Panc1 (cell line): ENCODE measurements at regions not wholly inside any gene's neighbourhood (a gene's known extent, or its start where the extent isn't known, plus 50 kb on each side); places are given as distances from the start of the nearest gene placed in this dataset.

Experiments
- ATAC-seq: fragments of 200-7000 bp; cut with Tn5 transposase; 2 replicates; pipeline ENCODE4 v1.9.1; 2020; ENCODE audit warnings: mild to moderate bottlenecking, moderate library complexity
- BruUV-seq: library from RNA; stranded (reverse); fragments of 400-500 nt; replicated peaks from 2 replicates; lab custom pipeline; 2021; lab: Mats Ljungman, UMichigan
- CTCF ChIA-PET: fragments of 300-600 bp; sonication (Branson Sonifier 250); formaldehyde crosslinking; loops from one replicate; lab custom pipeline; 2022; ENCODE audit warnings: antibody characterized with exemption; lab: Charles Lee
- POLR2A ChIA-PET: fragments of 300-600 bp; sonication (Branson Sonifier 250); formaldehyde crosslinking; loops from one replicate; lab custom pipeline; 2022; ENCODE audit warnings: antibody characterized with exemption; lab: Charles Lee
- DNase-seq: peaks from one replicate; pipeline ENCODE4 v3.0.0-alpha.2; 2010; ENCODE audit warnings: low read depth, low spot score
- H3K27ac ChIP-seq: 2 replicates; pipeline ENCODE4 v1.5.1; 2011; ENCODE audit warnings: mild to moderate bottlenecking, low read length, inconsistent platforms
- H3K27me3 ChIP-seq: fragments of 200-500 bp; sonication (Bioruptor generic); 2 replicates; pipeline ENCODE4 v1.6.0; 2014; ENCODE audit warnings: low read length, inconsistent platforms; ENCODE audit not compliant: control insufficient read depth, insufficient read depth
- H3K36me3 ChIP-seq: fragments of 200-500 bp; sonication (Bioruptor generic); 2 replicates; pipeline ENCODE4 v1.5.1; 2014; ENCODE audit warnings: inconsistent platforms, mild to moderate bottlenecking, low read length, moderate library complexity; ENCODE audit not compliant: control insufficient read depth, insufficient read depth
- H3K4me1 ChIP-seq: 2 replicates; pipeline ENCODE4 v1.5.1; 2011; ENCODE audit warnings: inconsistent platforms, mild to moderate bottlenecking, low read length, moderate library complexity; ENCODE audit not compliant: control insufficient read depth, insufficient read depth
- H3K4me3 ChIP-seq, 2 experiments: 2 replicates each; pipeline ENCODE4 v1.5.1; 2011 to 2012; ENCODE audit warnings: low read depth in 2 of 2, low read length in 2 of 2, mild to moderate bottlenecking in 2 of 2, inconsistent platforms in 1 of 2, moderate library complexity in 1 of 2
- H3K9me3 ChIP-seq: fragments of 200-500 bp; sonication (Bioruptor generic); 2 replicates; pipeline ENCODE4 v1.5.1; 2014; ENCODE audit warnings: low read depth, mild to moderate bottlenecking, inconsistent platforms, low read length, moderate library complexity; ENCODE audit not compliant: control insufficient read depth, insufficient read depth
- POLR2AphosphoS5 ChIP-seq: IDR thresholded peaks from 2 replicates; pipeline ENCODE4 v1.6.1; 2012; ENCODE audit warnings: mild to moderate bottlenecking, low read depth, low read length, moderate library complexity
- SIN3A ChIP-seq: IDR thresholded peaks from 2 replicates; pipeline ENCODE4 v1.6.1; 2012; ENCODE audit warnings: low read depth, mild to moderate bottlenecking, low read length, moderate library complexity, borderline replicate concordance; ENCODE audit not compliant: insufficient read depth
- TCF7L2 ChIP-seq: IDR thresholded peaks from 2 replicates; pipeline ENCODE4 v1.6.1; 2011; ENCODE audit warnings: mild to moderate bottlenecking, low read depth, low read length, inconsistent platforms
- in situ Hi-C: cut with HindIII; loops from 2 replicates; pipeline ENCODE4 v1.10.0; 2016; ENCODE audit warnings: low sequenced_read_pairs, low pct_unique_long_range_greater_than_20kb
- intact Hi-C: fragments of 100-400 bp; cut with micrococcal nuclease; formaldehyde crosslinking; loops from one replicate; pipeline ENCODE4 v1.10.0; 2022; ENCODE audit not compliant: unreplicated experiment
- TF ChIP-seq, protein P1 (sequence below), 2 experiments: IDR thresholded peaks; 2 replicates each; pipeline ENCODE4 v1.6.1; 2011 to 2012; ENCODE audit warnings: low read depth in 2 of 2, control low read depth in 1 of 2, low read length in 1 of 2, mild to moderate bottlenecking in 1 of 2, moderate library complexity in 1 of 2; ENCODE audit not compliant: insufficient read depth in 1 of 2
- TF ChIP-seq, protein P2 (sequence below): fragments of 450-650 bp; IDR thresholded peaks from 2 replicates; pipeline ENCODE4 v1.5.1; 2017; ENCODE audit warnings: mild to moderate bottlenecking

GRCh38 chr10:28120795-28121194, 121.9 kb upstream of the ODAD2 start:
- ChIA-PET POLR2A (no interaction called here), CTCF (no interaction called here)
- DNase-seq (no peak), ATAC-seq (no peak)
- Histone ChIP-seq H3K4me3 (no peak overlapping the region), H3K36me3 (no peaks in the 10 kb centered on the region), H3K27me3 (no peaks in the 10 kb centered on the region), H3K27ac (no peak overlapping the region), H3K4me1 (no peaks in the 10 kb centered on the region; the same call in 1 of the 2 replicates), H3K9me3 (no peaks in the 10 kb centered on the region)
- TF ChIP-seq, protein P1, sequence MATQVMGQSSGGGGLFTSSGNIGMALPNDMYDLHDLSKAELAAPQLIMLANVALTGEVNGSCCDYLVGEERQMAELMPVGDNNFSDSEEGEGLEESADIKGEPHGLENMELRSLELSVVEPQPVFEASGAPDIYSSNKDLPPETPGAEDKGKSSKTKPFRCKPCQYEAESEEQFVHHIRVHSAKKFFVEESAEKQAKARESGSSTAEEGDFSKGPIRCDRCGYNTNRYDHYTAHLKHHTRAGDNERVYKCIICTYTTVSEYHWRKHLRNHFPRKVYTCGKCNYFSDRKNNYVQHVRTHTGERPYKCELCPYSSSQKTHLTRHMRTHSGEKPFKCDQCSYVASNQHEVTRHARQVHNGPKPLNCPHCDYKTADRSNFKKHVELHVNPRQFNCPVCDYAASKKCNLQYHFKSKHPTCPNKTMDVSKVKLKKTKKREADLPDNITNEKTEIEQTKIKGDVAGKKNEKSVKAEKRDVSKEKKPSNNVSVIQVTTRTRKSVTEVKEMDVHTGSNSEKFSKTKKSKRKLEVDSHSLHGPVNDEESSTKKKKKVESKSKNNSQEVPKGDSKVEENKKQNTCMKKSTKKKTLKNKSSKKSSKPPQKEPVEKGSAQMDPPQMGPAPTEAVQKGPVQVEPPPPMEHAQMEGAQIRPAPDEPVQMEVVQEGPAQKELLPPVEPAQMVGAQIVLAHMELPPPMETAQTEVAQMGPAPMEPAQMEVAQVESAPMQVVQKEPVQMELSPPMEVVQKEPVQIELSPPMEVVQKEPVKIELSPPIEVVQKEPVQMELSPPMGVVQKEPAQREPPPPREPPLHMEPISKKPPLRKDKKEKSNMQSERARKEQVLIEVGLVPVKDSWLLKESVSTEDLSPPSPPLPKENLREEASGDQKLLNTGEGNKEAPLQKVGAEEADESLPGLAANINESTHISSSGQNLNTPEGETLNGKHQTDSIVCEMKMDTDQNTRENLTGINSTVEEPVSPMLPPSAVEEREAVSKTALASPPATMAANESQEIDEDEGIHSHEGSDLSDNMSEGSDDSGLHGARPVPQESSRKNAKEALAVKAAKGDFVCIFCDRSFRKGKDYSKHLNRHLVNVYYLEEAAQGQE (IDR thresholded peaks at IDR 0.05; ENCODE audit: insufficient read depth in 1 of 2, low read depth in 2 of 2, low read length in 1 of 2), result no peak
- TF ChIP-seq, protein P2, sequence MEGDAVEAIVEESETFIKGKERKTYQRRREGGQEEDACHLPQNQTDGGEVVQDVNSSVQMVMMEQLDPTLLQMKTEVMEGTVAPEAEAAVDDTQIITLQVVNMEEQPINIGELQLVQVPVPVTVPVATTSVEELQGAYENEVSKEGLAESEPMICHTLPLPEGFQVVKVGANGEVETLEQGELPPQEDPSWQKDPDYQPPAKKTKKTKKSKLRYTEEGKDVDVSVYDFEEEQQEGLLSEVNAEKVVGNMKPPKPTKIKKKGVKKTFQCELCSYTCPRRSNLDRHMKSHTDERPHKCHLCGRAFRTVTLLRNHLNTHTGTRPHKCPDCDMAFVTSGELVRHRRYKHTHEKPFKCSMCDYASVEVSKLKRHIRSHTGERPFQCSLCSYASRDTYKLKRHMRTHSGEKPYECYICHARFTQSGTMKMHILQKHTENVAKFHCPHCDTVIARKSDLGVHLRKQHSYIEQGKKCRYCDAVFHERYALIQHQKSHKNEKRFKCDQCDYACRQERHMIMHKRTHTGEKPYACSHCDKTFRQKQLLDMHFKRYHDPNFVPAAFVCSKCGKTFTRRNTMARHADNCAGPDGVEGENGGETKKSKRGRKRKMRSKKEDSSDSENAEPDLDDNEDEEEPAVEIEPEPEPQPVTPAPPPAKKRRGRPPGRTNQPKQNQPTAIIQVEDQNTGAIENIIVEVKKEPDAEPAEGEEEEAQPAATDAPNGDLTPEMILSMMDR, result no peak
- TF ChIP-seq POLR2AphosphoS5 (no peak), SIN3A (no peak), TCF7L2 (no peak)
- intact Hi-C loops (no loop called here), in situ Hi-C loops (no loop called here)
- no TSS peak for BruUV-seq

GRCh38 chr10:28120043-28120749, 121.3 kb upstream of the ODAD2 start:
- no peaks in the 10 kb centered on the region for H3K27me3 ChIP-seq
- POLR2A ChIA-PET, result no interaction called here
- no peaks in the 10 kb centered on the region for H3K36me3 ChIP-seq
- H3K4me3 ChIP-seq, result no peak overlapping the region
- TF ChIP-seq POLR2AphosphoS5 (no peak), TCF7L2 (no peak), SIN3A (no peak)
- TF ChIP-seq, protein P2, result no peak
- TF ChIP-seq, protein P1 (IDR thresholded peaks at IDR 0.05; ENCODE audit: insufficient read depth in 1 of 2, low read depth in 2 of 2, low read length in 1 of 2), result no peak
- H3K27ac ChIP-seq, result no peak overlapping the region
- no peak for ATAC-seq
- no peaks in the 10 kb centered on the region for H3K9me3 ChIP-seq
- intact Hi-C loops (no loop called here), in situ Hi-C loops (no loop called here)
- CTCF ChIA-PET, result no interaction called here
- no peaks in the 10 kb centered on the region; the same call in 1 of the 2 replicates for H3K4me1 ChIP-seq
- BruUV-seq, result no TSS peak
- DNase-seq, result no peak
